HEK293 (cell line): ENCODE measurements at regions not wholly inside any gene's neighbourhood (a gene's known extent, or its start where the extent isn't known, plus 50 kb on each side); places are given as distances from the start of the nearest gene placed in this dataset.

Source experiments
- ZNF248 ChIP-seq: fragments of 450-650 bp; formaldehyde crosslinking; IDR thresholded peaks from 2 replicates; pipeline ENCODE4 v1.5.1; 2017; ENCODE audit warnings: missing biosample characterization, missing genetic modification characterization
- ZSCAN30 ChIP-seq: fragments of 450-650 bp; IDR thresholded peaks from 2 replicates; pipeline ENCODE4 v1.5.1; 2018; ENCODE audit warnings: missing biosample characterization, mild to moderate bottlenecking, missing genetic modification characterization, moderate library complexity
- TF ChIP-seq, protein P1 (sequence below): fragments of 450-650 bp; formaldehyde crosslinking; IDR thresholded peaks from 2 replicates; pipeline ENCODE4 v1.5.1; 2016; ENCODE audit warnings: missing biosample characterization, missing genetic modification characterization
- TF ChIP-seq, protein P2 (sequence below): sonication (generic); formaldehyde crosslinking; IDR thresholded peaks from 2 replicates; pipeline ENCODE4 v1.8.1; 2022; ENCODE audit warnings: mild to moderate bottlenecking, moderate library complexity, missing genetic modification reagents
- TF ChIP-seq, protein P3 (sequence below): fragments of 450-650 bp; formaldehyde crosslinking; IDR thresholded peaks from 2 replicates; pipeline ENCODE4 v1.5.1; 2016; ENCODE audit warnings: missing biosample characterization, missing genetic modification characterization
- TF ChIP-seq, protein P4 (sequence below): fragments of 450-650 bp; formaldehyde crosslinking; IDR thresholded peaks from 2 replicates; pipeline ENCODE4 v1.5.1; 2017; ENCODE audit warnings: missing biosample characterization, missing genetic modification characterization

DNA sequence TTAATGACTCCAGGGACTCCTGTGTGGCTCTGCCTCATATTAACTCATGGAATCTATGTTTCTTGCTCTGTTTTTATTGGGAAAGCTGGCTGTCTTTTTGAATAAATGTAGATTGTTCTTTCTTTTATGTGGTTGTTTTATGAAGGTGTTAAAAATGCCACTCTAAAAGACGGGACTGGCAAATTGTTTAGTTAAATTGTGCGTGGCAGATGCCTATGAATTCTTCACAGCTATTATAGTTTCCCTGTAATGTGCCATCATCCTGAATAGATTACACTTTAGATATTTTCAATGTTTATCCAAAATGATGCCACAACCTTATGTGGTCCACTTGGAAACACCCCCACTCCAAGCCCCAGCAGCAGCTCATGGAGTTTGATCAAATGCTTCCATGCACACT, 149.7 kb downstream of the ST6GAL2 start:
- TF ChIP-seq, protein P1, sequence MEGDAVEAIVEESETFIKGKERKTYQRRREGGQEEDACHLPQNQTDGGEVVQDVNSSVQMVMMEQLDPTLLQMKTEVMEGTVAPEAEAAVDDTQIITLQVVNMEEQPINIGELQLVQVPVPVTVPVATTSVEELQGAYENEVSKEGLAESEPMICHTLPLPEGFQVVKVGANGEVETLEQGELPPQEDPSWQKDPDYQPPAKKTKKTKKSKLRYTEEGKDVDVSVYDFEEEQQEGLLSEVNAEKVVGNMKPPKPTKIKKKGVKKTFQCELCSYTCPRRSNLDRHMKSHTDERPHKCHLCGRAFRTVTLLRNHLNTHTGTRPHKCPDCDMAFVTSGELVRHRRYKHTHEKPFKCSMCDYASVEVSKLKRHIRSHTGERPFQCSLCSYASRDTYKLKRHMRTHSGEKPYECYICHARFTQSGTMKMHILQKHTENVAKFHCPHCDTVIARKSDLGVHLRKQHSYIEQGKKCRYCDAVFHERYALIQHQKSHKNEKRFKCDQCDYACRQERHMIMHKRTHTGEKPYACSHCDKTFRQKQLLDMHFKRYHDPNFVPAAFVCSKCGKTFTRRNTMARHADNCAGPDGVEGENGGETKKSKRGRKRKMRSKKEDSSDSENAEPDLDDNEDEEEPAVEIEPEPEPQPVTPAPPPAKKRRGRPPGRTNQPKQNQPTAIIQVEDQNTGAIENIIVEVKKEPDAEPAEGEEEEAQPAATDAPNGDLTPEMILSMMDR (tag by site-specific recombination): no peak
- TF ChIP-seq, protein P2, sequence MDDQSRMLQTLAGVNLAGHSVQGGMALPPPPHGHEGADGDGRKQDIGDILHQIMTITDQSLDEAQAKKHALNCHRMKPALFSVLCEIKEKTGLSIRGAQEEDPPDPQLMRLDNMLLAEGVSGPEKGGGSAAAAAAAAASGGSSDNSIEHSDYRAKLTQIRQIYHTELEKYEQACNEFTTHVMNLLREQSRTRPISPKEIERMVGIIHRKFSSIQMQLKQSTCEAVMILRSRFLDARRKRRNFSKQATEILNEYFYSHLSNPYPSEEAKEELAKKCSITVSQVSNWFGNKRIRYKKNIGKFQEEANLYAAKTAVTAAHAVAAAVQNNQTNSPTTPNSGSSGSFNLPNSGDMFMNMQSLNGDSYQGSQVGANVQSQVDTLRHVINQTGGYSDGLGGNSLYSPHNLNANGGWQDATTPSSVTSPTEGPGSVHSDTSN (CRISPR knock-in tag): no peak
- no peak for TF ChIP-seq ZNF248 (tag by site-specific recombination)
- TF ChIP-seq, protein P3, sequence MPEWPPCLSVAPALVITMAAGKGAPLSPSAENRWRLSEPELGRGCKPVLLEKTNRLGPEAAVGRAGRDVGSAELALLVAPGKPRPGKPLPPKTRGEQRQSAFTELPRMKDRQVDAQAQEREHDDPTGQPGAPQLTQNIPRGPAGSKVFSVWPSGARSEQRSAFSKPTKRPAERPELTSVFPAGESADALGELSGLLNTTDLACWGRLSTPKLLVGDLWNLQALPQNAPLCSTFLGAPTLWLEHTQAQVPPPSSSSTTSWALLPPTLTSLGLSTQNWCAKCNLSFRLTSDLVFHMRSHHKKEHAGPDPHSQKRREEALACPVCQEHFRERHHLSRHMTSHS (tag by site-specific recombination): no peak
- TF ChIP-seq, protein P4, sequence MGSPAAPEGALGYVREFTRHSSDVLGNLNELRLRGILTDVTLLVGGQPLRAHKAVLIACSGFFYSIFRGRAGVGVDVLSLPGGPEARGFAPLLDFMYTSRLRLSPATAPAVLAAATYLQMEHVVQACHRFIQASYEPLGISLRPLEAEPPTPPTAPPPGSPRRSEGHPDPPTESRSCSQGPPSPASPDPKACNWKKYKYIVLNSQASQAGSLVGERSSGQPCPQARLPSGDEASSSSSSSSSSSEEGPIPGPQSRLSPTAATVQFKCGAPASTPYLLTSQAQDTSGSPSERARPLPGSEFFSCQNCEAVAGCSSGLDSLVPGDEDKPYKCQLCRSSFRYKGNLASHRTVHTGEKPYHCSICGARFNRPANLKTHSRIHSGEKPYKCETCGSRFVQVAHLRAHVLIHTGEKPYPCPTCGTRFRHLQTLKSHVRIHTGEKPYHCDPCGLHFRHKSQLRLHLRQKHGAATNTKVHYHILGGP (tag by site-specific recombination): no peak
- TF ChIP-seq ZSCAN30 (tag by site-specific recombination): no peak
